ENCODE measurements at regions not wholly inside any gene's neighbourhood (a gene's known extent, or its start where the extent isn't known, plus 50 kb on each side); places are given as distances from the start of the nearest gene placed in this dataset.

GRCh38 chr20:4511776-4512175, 174.5 kb upstream of the PRNP start:
- DNase-seq (ENCODE audit: low read depth in 1 of 2, low spot score in 1 of 2): no peak
- TF ChIP-seq CTCF (IDR thresholded peaks at IDR 0.05; ENCODE audit: low read depth, low read length): no peak
- no peaks in the 10 kb centered on the region for H3K27me3 ChIP-seq
- H3K4me3 ChIP-seq: no peak overlapping the region
- H3K9me3 ChIP-seq (ENCODE audit: low read depth): no peaks in the 10 kb centered on the region
- no peak overlapping the region for H3K27ac ChIP-seq
- no peaks in the 10 kb centered on the region for H3K36me3 ChIP-seq
- H3K4me1 ChIP-seq (ENCODE audit: low read depth): no peaks in the 10 kb centered on the region

GRCh38 chr20:4509825-4510522, 176.3 kb upstream of the PRNP start:
- H3K27ac ChIP-seq: no peak overlapping the region
- H3K4me3 ChIP-seq: no peak overlapping the region
- no peak for DNase-seq (ENCODE audit: low read depth in 1 of 2, low spot score in 1 of 2)
- H3K9me3 ChIP-seq (ENCODE audit: low read depth): no peaks in the 10 kb centered on the region
- no peaks in the 10 kb centered on the region for H3K27me3 ChIP-seq
- no peaks in the 10 kb centered on the region for H3K4me1 ChIP-seq (ENCODE audit: low read depth)
- H3K36me3 ChIP-seq: no peaks in the 10 kb centered on the region
- no peak for TF ChIP-seq CTCF (IDR thresholded peaks at IDR 0.05; ENCODE audit: low read depth, low read length)

GRCh38 chr20:4508773-4509172, 177.5 kb upstream of the PRNP start:
- no peak overlapping the region for H3K4me3 ChIP-seq
- no peak for TF ChIP-seq CTCF (IDR thresholded peaks at IDR 0.05; ENCODE audit: low read depth, low read length)
- no peak for DNase-seq (ENCODE audit: low read depth in 1 of 2, low spot score in 1 of 2)
- no peaks in the 10 kb centered on the region for H3K9me3 ChIP-seq (ENCODE audit: low read depth)
- H3K36me3 ChIP-seq: no peaks in the 10 kb centered on the region
- no peaks in the 10 kb centered on the region for H3K27me3 ChIP-seq
- H3K4me1 ChIP-seq (ENCODE audit: low read depth): no peaks in the 10 kb centered on the region
- no peak overlapping the region for H3K27ac ChIP-seq

GRCh38 chr20:4507288-4507719, 179.0 kb upstream of the PRNP start:
- H3K4me1 ChIP-seq (ENCODE audit: low read depth): no peaks in the 10 kb centered on the region
- H3K4me3 ChIP-seq: no peak overlapping the region
- H3K9me3 ChIP-seq (ENCODE audit: low read depth): no peaks in the 10 kb centered on the region
- no peak overlapping the region for H3K27ac ChIP-seq
- no peaks in the 10 kb centered on the region for H3K27me3 ChIP-seq
- H3K36me3 ChIP-seq: no peaks in the 10 kb centered on the region
- TF ChIP-seq CTCF (IDR thresholded peaks at IDR 0.05; ENCODE audit: low read depth, low read length): no peak
- DNase-seq (ENCODE audit: low read depth in 1 of 2, low spot score in 1 of 2): peak in 1 of 2 donors; percentile 66

GRCh38 chr20:4504814-4505213, 181.4 kb upstream of the PRNP start:
- TF ChIP-seq CTCF (IDR thresholded peaks at IDR 0.05; ENCODE audit: low read depth, low read length): no peak
- Histone ChIP-seq H3K27me3 (no peaks in the 10 kb centered on the region), H3K4me3 (no peak overlapping the region), H3K9me3 (ENCODE audit: low read depth) (no peaks in the 10 kb centered on the region), H3K4me1 (ENCODE audit: low read depth) (no peaks in the 10 kb centered on the region), H3K27ac (no peak overlapping the region), H3K36me3 (no peaks in the 10 kb centered on the region)
- no peak for DNase-seq (ENCODE audit: low read depth in 1 of 2, low spot score in 1 of 2)
